ENCODE measurements at regions not wholly inside any gene's neighbourhood (a gene's known extent, or its start where the extent isn't known, plus 50 kb on each side); places are given as distances from the start of the nearest gene placed in this dataset.

- TF ChIP-seq CTCF (IDR thresholded peaks at IDR 0.05) = no peak
- TF ChIP-seq POLR2A (IDR thresholded peaks at IDR 0.05) = no peak
Measured at GRCh38 chr5:142515036-142515435, 170.9 kb downstream of the FGF1 start.

Measured in right lobe of liver (tissue), 4 donors.